GM04503 (cell line): ENCODE measurements at regions not wholly inside any gene's neighbourhood (a gene's known extent, or its start where the extent isn't known, plus 50 kb on each side); places are given as distances from the start of the nearest gene placed in this dataset.

Experiments used
- DNase-seq: peaks from one replicate; pipeline ENCODE4 v3.0.0-alpha.2; 2012; ENCODE audit warnings: low read depth

DNA sequence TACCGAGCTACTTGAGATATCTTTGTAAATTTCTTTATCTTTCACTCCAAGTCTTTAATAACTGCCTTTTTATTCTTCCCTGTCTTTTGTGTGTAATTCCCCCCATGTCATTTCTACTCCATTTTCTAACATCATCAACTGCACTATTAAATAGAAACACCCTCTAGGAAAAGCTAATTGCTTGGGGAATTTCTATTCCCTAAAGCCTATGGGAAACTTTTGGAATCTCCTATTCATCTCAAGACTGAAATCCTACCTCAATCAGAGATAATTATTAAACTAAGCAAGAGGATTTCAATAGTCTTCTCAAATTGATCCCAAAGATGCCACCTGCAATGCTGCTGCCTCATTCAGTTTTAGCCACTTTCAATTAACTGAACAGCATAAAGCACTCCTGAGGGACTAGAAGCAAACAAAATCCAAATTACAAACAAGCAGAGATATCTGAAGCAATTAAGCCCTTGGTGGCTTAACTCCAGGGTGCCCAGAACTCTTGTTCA is 598.7 kb downstream of the IGSF11 start:
- no peak for DNase-seq

DNA sequence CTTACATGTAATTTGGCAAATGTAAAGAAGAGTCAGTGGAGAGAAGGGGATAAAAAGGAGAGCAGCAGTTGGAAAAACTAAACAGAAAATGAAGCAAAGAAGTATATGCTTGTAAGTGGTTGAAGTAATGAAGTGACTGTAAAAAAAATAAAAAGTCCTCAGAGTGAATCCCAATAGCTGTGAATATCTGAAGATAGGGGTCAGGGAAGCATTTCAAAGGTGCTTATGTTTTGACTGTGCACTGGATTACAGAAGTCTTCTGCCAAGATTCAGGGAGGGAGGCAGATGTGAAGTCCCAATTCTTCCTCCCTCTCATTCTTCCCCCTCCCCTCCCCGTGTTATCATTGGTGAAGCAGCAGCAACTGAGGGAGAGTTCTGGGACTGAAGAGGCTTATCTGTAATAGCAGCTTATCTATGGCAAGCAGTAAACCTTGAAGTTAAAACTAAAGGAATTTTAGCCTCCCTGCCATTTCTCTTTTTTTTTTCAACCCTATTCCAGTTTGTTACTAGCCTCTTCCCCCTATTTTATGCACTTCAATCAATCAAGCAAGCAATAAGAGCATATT is 597.9 kb downstream of the IGSF11 start:
- no peak for DNase-seq

DNA sequence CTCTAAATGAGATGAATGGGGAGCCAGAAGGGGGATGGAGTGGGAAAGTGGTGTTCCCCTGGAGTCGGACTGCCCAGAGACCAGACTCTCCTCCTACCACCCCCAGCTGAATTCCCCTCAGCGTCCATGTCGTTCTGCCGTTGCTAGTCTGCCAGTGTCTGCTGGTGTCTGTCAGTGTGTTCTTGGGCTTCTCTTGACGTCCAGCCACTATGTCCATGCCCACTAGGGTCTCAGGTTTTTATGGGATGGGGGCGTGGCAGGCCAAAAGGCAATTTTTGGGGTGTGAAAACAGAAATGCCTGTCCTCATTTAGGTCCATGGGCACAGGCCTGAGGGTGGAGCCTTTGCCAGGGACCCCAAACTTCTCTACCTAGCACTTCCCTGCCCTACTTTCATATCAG is 589.6 kb downstream of the IGSF11 start:
- no peak for DNase-seq

DNA sequence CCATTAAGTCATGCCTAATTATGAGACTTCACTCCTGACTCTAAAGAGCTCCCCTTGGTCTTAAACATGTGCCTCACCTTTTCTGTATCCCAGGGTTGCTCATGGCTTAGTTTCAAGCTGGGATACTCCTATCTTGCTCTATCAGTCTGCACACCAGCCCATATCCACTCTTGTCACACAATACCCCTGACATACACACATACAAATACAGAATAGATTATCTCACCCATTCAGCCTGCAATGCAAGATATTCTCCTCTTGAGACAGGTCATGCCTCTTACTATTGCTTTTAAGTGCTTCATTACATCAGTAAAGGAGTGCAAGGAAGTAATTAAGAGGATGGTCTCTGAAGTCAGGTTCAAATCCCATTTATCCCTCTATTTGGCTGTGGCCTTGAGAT is 587.3 kb downstream of the IGSF11 start:
- no peak for DNase-seq

DNA sequence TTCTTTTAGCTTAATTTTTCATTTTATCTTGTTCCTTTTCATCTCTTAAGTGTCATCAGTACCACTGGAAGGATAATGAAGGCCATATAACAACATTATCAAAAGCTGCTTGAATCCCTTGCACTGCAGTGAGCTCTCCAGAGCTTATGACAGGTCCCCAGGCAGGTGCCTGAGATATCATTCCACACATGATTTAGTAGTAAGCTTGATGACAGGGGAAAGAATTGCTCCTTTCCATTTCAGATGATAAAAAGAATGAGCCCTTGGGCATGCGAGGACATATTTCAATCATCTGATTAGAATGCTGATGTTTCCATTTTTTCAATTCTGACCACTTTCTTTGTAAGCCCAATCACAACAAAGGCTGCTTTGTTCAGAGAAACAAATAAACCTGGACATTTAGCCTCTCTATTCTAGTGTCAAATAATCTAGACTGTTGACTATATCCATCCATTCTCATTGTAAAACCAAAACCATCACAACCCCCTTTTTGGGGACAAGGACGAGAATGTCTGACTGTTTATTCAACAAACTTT is 567.8 kb downstream of the IGSF11 start:
- DNase-seq, result no peak

DNA sequence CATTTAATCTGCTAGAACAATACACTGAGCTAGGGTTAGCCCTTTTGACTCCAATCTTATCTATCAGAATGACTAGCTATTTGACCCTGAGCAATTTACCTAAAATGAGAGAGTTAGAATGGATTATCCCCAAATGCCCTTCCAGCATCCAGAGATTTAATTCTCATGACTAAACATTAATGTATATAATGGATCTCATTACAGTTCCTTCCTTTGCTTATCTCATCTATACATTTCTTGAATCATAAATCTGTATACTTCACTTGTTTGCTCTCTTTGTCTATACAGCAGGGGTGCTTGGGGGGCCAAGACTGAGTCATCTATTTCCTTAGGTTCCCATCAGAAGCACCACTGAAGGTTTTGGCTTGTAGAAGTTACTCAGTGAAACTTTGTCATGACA is 565.8 kb downstream of the IGSF11 start:
- DNase-seq, result no peak

DNA sequence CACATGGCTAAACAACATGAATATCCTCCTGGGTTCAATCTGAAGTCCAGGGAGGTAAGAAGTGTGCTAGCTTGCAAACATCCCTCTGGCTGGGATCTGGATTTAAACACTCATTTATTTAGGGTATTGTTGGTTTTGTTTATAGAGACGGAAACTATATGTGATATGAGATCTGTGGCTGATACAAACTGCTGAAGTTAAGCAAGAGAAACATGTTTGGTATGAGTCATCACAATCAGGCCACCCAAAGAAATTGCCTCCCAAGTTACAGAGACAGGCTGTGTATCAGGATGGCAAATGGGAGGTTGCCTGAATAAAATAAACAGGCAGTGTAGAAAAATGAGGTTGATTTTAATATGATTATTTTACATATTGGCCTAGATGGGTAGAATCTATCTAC is 562.1 kb downstream of the IGSF11 start:
- no peak for DNase-seq

DNA sequence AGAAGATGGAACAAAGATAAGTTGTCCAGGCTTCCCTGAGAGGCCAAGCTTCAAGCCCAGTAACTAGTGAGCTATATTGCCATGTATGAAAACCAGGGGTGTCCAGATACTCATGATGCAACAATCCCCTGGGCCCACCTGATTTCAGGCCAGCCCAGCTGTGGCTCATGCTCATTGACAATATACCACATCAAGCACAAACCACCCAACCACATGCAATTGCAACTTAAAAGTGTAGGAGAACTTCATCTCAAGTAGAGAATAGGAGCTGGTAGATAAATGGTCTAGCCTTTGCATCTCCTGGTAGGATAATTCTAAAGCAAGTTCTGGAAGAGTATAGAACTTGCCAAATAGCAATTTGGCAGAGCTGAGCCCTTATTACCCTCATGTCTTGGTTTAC is 561.3 kb downstream of the IGSF11 start:
- DNase-seq, result no peak

DNA sequence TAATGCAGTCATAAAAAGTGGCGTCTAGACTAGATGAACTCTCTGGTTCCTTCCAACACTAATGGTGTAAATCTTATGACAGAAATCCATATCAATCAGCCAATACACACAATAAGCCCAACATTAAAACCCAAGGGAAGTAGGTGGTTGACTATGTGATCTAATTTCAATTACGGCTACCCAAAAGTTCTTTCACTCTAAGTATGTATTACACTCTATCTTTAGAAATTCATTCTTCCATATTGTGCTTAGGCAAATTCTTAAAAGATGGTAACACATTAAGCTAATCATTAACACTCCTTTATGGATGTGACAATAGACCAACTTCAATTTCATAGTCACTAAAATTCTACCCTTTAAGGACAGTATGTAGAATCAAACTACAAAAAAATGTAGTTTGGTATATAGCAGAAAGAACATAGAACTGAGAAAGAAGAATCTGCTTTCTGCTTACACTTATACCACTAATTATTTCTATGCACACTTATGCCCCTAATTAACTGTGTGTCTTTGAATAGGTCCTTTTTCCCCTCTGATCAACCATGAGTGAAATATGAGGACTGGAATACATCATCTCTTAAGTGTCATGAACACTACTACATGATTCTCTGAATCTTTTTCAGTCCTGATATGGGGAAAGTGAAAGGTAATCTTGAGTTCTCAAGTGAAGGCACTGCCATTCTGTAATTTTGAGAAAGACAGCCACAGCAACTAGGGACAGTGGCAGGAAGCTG is 557.6 kb downstream of the IGSF11 start:
- no peak for DNase-seq

DNA sequence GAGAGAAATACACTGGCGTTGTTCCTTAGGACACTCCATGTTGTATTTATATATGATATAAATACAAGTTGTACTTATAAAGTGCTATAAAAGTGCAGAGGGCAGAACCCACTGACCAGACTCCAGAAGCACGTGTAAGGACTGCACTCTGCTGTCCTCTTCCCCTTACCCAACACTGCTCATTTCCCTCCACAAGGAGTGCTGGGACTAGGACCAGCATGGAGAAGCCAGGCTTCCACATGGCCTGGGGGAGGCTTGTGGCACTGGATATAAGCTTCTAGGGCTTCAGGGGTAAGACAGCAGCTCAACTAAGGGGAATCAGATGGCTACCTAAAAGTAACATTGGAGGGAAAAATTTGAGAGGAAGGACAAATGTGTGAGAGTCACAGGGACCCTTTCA is 556.9 kb downstream of the IGSF11 start:
- DNase-seq, result no peak

DNA sequence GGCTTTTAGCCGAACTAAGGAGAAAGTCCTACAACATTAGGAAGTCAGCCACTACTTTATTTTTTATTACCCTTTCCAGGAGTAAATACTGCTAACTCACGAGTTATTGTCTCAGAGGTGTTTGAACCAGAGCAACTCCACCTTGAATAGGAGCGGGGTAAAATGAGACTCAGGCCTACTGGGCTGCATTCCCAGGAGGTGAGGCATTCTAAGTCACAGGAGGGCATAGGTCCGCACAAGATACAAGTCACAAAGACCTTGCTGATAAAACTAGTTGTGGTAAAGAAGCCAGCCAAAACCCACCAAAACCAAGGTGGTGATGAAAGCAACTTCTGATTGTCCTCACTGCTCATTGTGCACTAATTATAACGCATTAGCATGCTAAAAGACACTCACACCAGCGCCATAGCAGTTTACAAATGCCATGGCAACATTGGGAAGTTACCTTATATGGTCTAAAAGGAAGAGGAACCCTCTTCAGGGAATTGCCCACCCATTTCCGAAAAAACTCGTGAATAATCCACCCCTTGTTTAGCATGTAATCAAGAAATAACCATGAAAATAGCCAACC is 555.9 kb downstream of the IGSF11 start:
- no peak for DNase-seq

DNA sequence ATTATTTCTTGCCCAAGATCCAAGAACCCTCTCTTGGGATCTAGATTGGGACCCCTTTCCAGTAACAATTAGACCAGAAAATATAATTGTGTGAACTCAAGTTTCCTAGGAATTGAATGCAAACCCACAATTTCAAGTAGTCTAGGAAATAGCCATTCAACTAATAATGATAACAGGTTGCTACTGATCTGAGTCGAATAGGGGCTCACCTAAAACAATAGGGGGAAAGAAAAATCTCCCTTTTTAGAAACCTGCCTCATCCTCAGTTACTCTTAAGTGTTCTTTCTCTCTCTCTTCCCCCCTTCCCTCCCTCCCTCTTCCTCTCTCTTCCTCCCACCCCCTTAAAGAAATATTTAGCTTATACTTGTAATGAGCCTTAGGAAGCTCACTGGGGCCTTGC is 555.3 kb downstream of the IGSF11 start:
- DNase-seq, result no peak

DNA sequence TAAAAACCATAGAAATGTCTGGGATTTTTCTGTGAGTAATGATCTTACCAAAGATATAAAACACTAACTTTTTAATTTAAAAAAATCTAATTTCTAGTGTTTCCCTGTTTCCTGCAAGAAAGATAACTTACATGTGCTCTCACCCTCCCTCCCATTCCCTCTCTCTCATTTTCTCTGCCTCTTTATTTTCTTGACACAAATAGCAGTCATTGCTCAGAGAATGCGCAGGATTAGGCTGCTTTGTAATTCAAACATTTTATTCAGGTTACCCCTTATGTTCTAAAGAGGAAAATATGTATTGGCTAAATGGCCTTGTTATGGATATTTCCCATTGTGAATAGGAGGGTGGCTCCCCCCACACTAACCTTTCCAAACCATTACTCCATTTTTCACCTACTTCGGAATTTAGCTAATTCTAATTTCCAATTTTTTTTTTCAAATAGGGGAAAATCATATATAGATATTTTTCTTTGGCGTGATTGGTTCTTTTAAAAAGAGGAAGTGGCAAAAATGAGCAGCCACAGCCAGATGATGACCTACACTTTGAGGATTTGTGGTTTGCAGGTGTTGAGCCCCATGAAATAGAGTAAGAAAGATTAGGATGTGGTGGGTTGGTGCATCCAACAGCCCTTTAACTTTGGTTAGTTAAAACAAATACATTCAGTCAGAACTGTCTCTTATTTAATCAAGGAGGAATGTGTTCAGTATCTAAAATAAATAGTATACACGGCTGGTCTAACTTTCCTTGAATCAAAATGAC is 554.4 kb downstream of the IGSF11 start:
- no peak for DNase-seq

DNA sequence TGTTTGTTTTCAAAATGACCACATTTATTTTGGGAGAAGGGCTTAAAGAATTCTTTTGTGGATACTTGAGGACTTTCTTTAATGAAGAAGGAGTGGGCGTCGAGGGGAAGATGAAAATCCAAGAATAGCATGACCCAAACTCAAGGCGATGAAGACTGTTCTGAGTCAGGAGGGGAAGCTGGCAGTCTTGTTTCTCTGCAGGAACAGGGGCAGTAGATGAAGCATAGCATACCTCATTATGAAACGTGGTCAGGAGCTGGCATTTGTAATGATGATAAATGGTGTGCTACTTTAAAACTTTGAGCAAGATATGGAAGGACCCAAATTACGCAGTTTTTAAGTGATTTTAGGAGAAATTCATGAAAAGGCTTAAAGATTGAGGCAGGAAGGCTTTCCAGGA is 549.0 kb downstream of the IGSF11 start:
- no peak for DNase-seq

DNA sequence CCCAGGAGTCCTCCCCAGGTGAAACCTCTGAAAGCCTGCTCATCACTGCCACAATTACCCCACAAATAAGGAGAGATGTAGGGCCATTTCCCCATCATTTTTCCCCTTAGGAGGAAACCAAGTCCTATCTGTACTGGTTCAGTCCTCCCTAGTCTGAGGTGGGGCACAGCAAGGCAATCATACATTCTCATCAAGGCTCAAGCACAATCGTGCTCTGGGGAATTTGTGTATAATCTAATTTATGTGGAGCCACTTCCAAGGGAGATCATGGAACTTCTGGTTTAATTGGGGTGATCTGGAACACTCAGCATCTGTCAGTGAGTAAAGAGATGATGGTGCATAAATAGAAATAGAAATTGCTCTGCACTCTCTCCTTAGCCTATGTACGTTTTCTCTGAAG is 546.9 kb downstream of the IGSF11 start:
- DNase-seq, result no peak

DNA sequence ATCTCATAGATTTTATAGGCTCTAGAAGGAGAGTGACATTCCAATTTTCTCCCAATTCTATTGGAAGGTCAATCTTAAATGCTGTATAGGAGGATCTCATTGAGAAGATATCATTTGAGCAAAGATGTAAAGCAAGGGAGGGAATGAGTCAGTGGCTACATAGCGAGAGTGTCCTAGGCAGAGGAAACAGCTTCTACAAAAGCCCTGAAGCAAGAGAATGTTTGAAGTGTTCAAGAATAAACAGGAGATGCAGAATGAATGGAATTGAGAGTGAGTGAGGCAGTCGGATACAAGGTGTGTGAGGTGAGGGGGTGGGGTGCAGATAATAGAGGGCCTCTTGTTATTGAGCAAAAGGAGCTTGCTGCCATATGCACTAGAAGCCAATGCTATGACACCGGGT is 545.9 kb downstream of the IGSF11 start:
- no peak for DNase-seq

DNA sequence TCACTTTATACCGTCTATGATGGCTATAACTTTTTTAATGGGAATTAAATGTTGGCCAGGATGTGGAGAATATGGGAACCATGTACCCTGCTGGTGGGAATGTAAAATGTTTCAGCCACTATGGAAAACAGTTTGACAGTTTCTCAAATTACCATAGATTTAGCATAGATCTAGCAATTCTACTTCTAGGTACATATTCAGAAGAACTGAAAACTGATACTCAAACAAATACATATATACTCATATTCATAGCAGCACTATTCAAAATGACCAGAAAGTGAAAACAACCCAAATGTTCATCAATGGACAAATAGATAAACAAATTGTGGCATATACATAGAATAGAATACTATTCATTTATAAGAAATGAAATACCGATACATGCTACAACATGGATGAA is 539.4 kb downstream of the IGSF11 start:
- DNase-seq, result no peak

DNA sequence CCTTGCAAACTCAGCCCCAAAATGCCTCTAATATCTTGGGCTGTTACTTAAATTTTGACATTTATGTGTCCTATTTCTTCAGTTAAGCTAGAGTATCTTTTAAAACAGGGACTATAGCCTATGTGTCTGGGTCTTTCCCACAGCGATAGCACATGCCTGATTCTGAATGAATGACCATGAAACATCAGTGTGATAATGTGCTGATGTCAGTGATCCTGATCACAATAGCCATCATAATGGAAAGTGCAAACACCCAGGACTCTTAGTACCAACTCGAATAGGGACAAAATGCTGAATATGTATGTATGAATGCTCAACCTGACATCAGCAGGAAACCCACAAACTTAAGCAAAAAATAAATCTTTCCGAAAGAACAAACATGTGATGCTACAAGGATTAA is 537.4 kb downstream of the IGSF11 start:
- DNase-seq, result no peak

DNA sequence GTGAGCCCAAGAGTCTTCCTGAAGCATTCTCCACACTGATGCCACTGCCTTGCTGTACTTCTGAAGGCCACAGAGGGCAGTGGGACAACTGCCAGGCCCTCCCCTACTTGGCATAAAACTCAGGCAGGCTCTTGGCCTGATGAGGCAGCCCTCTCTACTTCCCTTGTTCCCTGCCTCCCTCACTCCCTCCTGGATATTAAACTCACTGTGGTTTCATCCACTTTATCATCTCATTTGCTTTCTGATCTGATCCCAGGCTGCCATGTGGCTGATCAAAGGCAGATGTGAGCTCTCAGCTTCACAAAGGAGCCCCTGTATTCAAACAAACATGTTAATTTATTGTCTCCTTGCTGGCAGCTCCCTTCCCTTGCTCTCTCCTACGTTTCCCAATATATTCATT is 533.5 kb downstream of the IGSF11 start:
- DNase-seq, result no peak

DNA sequence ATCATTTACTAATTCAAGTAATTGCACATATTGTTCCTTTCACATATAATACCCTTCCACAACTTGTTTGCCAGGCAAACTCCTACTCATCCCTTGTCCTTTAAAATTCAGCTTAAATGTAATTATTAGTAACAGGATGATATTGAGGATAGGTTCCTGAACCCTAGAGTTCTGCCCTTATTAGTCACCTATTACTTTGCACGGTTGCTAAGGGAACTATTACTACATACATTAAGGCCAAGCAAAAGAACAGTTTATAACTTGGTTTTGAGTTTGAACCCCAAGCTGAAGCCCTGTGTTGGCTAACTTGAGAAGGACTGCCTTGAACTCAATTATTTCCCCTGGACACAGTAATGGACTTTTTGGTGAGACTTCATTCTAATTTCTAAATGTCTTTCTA is 529.7 kb downstream of the IGSF11 start:
- no peak for DNase-seq

DNA sequence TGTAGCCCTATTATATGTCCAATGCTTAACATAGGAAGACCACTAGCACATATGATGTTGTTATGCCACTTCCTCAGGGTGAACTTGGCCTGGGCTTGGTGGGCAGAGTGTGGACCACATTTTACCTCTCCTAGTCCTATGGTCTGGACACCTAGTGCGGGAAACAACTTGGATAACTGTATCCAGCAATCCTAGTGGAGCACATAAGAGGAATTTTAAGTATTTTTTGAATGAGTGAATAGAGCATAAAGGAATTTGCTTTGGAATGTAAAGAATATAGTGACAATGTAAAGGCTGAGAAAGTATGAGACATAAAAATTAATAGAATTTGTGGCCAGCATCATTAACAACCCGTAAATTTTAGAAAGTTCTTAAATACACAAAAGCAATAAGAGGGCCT is 528.9 kb downstream of the IGSF11 start:
- no peak for DNase-seq

DNA sequence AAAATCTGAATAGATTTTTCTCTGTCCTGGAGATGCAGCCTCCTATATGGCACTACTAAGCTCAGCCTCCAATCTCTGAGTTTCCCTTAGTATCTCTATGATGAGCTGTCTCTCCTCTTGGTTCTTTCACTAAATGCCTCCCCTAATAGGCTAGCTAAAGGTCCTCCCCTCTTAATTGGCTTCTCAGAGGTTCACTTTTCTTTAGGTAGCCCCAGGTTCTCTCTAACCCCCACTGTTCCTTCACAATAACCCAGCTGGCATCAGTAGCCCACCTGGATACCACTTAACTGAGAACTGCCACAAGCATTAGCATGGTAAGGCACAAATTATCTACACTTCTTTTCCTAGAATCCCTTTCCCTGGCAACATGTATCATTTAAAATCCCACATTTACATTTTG is 523.2 kb downstream of the IGSF11 start:
- DNase-seq, result no peak

DNA sequence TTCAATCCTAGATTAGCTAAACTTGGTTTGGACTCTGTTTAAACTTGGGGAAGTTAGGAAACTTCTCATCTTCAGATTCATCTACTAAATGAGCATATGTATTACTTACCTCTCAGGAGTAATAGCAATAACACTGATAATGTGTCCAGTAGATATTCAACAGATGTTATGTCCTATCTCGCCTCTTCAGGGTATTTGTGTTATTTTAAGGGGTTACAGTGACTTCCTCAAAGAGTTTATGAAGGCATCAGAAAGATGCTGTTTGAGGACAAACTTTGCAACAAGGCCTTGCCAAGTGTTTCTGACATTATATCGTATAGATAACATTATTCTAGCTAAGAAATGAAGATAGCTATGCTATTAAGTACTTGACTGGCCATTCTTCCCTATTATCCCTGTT is 522.3 kb downstream of the IGSF11 start:
- no peak for DNase-seq
